ENCODE measurements at regions not wholly inside any gene's neighbourhood (a gene's known extent, or its start where the extent isn't known, plus 50 kb on each side); places are given as distances from the start of the nearest gene placed in this dataset.

DNA sequence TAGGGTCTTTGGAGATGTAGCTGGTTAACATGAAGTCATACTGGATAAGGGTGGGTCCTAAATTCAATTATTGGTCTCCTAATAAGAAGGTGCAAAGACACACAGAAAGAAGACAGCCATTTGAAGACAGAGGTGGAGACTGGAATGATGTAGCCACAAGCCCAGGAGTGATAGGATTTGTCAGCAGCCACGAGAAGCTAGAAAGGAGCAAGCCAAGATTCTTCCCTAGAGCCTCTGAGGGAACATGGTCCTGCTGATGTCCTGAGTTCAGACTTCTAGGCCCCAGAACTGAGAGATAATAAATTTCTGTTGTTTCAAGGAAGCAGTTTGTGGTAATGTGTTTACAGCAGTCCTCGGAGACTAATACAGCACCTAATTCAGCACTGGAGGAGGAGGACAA, 203.3 kb upstream of the SRRM4 start:
- DNase-seq = no peak

DNA sequence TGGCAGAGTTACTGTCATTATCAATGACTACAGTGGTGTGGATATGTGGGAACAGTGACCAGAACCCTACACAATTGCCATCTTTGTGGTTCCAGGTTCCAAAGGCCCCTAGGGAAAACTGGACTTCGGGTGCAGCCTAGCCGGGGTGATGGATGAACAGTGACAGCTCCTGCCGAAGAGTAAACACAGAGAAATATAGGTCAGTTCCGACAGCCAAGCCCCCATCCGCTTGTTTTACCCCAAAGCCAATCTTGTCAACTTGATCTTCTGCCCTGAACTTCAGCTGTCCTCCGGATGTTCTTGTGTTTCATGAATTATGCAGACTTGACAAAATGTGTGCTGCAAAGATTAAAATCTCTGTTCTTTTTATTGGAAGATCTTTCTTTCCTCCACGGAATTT, 200.4 kb upstream of the SRRM4 start:
- no peak for DNase-seq

DNA sequence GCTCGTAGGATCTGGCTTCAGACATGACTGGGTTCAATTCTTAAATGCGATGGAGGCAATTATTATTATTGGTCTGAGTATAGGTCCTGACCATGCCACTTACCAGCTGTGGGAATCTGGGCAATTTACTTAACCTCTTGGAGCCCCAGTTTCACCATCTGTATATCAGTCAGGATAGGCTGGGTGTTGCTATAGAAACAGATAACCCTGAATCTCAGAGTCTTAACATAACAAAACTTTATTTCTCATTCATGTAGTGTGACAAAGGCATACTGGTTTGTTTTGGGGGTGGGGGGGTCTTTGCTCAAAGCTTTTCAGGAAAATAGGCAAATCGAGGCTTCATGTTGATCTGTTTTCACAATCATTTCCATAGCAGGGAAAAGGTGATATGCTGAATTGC, 199.6 kb upstream of the SRRM4 start:
- DNase-seq = no peak

DNA sequence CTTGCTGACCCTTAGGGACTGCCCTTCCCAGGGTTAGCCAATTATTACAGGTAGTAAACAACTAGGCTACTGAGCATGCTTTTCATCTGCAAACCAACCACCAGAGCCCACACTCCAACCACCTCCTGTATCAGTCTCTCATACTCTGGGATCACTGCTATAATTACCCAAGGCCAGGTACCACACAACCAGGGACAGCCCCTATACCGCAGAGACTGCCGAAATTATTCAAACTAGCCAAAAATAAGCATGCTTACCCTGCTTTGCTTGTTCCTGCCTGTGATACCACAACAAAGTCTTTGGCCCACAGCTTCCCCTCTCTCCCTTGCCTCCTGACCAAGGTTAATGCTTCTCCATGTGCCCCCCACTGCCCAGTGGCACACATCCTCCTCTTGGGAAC, 197.6 kb upstream of the SRRM4 start:
- DNase-seq = no peak

DNA sequence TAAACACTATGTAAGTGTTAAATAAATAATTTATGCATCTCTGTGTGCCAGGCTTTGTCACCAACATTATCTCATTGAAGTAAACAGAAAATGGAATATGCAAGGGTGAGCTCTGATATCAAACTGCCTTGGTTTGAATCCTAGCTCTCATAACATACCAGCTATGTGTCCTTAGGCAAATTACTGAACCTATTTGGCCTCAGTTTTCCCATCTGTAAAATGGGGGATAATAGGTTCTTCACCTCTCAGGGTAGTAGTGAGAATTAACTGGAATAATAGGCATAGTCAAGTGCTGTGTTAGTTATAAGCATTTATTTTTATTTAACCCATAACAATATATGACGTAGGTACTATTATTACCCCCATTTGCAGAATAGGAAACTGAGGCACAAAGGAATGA, 190.8 kb upstream of the SRRM4 start:
- DNase-seq = no peak

DNA sequence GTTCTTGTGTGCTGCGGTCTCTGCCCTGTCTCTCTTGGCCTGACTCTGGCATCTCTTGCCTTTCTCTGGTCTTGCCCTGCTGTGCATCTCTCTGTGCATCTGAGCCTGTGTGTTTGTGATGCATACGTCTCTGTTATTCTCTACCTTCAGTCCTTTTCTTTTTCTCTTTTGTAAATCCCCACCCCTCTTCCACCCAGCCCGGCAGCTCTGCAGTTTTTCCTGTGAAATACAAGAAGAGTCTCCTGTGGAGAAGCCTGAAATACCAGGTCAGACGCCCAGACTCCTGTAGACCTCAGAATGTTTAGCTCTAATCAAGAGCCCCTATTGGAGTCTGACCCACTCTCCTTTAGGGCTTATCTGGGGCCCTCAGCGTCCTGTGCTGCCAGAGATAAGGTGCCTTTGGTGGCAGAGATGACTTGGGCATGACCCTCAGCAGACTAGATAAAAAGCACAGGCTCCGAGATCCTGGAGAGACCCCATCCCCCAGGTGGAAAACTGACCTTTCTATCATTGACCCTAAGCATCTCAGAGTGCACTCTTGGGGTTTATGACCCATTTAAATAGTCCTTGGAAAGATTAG, 167.5 kb upstream of the SRRM4 start:
- DNase-seq = no peak

DNA sequence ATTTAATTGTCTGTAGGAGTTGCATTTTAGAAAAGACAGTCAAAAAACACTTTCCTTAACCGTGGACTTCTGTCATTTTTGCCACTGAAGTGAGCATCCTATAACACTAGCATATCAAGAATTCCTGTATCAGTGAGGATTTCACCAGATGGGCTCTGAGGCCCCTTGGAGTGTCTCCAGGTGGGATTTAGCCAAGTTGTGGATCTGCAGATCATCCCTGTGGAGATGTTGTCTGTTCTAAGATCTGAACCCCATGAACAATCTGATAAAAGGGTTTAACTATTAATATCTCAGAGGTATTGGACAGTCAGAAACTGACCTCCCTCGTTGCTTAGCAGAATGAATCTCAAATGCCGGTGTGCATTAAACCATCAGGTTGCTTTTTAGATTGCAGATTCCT, 165.0 kb upstream of the SRRM4 start:
- no peak for DNase-seq

DNA sequence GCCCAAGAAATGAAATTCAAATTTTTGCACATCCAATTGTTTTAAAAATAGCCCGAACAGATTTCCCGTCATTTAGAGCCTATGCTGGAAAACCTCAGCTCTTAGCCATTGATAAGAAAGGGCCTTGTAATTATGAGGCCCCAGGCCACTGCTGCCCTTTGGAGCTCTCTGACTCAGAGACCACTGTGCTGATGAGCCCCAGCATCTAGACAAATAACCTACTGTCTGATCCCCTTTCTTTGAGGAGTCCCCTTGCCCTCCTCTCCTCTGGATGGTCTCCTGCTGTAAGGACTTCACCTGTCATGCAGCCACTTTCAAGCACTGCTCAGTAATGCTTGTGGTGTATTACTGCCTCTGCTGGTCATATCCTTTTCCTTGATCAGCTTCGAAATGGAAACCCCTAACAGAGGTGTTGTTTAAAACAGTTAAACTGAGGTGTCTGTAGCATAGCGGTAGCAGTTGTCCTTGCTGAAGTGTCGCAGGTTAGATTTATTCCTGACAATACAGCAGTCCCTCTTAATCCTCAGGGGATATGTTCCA, 159.9 kb upstream of the SRRM4 start:
- no peak for DNase-seq

DNA sequence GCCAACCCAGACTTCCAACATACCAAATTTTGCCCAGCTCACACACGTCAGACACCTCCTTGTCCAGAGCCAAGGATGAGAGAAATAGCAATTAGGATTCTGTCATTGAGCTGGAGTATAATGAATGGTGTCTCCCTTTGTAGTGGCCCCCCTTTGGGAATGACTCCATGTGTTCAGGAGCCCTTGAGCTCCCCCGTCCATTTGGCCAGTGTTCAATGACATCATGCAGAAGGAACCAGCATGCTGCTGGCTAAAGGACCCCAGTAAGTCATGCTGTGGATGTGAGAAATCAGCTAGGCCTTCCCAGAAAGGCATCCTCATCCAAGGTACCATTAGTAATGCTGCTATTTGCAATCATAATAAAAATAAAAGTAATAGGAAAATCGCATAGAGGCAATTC, 158.8 kb upstream of the SRRM4 start:
- no peak for DNase-seq

DNA sequence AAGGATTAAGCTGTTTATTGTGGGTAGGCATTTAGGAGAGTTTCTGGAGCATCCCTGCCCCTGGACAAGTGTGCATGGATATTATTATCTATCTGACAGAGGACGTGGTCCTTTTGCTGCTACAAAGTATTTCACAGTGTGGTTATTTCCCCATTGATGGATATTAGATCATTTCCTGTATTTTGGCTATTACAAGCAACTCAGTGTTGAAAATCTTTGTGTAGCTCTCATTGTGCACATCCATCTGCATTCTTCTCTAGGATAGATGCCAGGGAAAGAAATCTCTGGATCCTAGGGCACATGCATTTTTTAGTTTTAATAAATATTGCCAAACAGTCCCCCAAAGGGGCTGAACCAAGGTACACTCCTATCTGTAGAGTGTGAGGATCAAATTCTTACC, 154.3 kb upstream of the SRRM4 start:
- no peak for DNase-seq

DNA sequence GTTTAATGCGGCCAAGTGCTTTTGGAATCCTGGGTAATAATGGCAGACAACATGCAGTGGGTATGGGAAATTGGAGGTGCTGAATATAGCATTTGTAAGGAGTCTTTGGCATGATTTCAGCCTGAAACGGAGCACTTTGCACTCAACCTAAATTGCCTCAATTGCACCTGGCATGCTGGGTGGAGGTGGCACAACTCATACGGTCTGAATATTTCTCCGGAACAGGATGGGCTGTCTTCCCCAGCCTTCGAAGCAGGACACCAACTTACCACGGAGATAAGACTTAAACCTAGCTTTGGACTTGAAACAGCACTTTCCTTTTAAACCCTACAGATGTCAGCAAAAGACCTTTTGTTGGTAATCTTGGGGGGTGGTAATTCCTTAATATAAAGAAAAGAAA, 153.7 kb upstream of the SRRM4 start:
- no peak for DNase-seq

DNA sequence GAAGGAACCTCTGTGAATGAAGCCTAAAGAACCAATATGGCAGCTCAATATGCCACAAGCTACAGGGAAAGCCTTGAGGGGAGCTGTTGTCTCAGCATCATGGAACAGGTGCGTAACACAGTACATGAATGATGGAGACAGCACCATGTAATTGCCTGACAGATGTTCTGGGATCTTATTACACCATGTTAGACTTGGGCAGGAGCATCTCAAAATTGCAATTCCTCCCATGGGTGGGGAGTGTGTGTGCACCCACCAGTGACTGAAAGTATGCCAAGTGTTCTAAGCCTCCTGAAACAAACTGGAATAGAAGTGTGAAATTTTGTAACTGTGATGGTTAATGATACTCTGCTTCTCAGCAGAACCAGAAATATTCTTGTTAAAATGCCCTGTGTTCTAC, 151.0 kb upstream of the SRRM4 start:
- DNase-seq = no peak

DNA sequence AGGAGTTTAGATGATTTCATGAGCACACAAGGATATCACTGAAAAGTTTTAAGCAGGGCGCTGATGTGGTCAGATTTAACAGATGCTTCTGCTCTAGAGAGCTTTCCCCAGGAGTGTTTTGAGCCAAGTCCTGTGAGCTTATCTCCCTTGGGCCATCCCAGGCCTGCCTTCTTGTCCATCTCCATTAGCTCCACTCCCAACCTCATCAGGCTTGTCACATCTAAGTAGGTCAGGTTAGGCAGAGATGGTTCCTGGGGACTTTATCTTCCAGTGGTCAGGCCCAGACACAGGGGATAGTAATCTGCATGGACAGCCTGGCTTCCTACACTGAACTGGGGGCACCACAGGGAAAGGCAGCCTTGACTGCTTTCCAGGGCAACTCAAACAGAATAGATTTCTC, 145.4 kb upstream of the SRRM4 start:
- no peak for DNase-seq

DNA sequence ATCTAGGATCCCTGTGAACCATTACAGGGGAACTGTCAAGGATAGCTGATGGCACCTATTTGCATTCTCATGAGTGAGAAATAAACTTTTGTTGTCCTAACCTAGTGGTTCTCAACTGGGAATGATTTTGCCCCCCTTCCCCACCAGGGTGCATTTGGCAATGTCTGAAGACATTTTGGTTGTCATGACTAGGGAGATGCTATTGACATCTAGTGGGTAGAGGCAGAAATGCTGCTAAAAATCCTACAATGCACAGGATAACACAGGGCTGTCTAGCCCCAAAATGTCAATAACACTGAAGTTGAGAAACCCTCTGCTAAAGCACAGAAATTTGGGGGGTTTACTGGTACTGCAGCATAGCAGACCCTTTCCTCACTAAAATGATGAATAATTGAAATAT, 140.9 kb upstream of the SRRM4 start:
- DNase-seq = no peak

DNA sequence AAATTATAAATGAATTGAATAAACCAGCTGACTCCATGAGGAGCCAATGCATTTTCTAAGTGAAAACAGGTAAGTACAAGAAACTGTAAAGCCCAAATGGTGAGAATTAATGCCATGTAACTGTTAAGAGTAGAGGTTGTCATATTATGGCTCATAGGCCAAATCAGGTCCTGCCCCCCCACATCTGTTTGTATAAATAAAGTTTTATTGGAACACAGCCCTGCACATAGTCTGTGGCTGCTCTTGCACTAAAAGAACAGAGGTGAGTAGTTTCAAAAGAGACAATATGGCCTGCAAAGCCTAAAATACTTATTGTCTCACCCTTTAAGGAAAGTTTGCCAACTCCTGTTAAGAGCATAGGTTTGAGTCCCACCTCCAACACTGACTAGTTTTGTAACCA, 140.5 kb upstream of the SRRM4 start:
- DNase-seq = no peak

DNA sequence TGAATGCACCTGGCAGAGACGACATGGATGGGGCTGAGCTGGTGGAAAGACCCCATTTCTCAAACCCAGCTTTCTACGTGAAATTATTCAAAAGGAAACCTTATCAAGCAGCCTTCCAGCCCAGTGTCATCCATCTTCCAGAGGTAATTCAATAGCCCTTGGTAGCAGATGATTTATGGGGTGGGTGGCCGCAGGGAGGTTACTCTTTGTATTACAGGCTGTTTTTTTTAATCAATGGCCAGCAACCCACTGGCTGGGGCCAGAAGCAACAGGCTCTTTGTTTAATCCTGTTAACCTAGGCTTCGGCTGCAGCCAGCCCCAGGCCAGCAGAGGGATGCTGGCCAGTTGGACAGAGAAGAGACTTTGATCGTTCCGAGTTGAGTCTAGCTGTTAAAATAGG, 139.8 kb upstream of the SRRM4 start:
- no peak for DNase-seq

DNA sequence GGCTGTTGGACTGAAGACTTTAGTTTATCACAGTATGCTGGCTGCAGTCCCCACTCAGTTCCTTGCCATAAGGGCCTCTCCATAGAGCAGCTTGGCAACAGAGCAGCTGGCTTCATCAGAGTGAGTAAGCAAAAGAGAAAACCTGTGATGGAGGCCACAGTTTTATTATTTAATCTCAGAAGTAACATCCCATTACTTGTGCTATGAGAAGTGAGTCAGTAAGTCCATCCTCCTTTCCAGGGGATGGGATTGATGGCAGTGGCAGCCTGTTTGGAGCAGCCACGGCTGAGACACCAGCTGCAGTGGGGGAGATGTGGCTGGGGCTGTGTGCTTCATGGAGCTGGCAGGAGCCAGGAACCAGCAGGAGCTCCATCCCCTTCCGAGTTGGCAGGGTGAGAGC, 138.5 kb upstream of the SRRM4 start:
- DNase-seq = no peak

DNA sequence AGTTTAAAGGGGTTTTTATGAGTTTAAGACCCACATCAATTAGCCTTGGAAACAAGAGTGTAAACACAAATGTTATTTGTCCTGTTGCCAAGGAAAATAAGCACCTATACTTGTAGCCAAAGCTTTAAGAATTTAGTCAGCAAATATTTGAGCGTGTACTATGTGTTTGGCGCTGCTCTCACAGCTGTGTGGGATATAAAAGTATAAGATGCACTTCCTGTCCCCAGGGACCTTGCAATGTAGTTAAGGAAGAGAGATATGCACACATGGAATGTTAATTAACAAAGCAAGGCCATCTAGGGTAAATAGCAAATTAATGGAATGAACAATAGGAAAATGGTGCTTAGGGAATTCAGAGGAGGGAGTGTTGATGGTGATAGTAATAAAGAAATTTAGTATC, 134.9 kb upstream of the SRRM4 start:
- DNase-seq = no peak

DNA sequence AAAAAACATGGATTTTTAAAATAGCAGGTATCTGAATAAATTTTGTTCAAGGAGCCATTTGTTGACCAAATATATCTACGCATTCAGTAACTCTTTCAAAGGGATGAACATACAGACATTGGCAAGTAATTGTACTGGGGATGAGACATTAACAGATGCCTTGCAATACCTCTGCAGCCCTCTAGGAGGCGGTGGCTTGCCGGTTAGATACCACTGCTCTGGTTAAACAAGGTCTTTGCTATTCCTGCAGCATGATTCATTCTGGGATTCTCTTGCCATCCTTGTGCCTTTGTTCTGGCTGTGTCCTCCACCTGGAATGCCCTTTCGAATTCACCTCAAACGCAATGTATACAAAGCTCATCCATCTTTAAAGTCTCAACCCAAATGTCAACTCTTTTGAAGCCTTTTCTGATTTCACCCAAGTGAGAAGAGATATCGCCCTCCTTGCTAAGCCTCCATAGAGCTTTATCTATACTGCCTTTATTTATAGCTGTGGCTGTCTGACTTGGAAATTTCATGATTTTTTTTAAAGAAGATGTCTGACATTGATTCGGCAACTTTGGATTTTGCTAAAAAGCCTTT, 131.0 kb upstream of the SRRM4 start:
- no peak for DNase-seq

DNA sequence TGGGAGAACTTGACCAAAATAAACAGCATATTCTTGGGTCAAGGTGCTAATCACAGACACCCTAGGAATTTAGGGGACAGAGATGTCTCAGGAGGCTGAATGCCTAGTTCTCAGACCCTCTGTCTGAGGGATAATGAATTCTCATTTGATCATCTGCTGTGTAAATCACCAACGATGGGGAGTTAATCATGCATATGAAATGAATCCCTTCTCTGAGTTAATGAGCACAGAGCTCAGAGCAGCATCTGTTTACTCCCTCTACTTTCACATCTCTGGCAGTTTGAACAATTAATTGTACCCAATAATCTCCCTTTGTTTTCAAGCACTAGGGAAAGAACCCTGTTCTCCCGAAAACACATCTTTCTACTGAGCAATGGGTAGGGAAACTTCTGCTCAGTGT, 129.4 kb upstream of the SRRM4 start:
- no peak for DNase-seq

DNA sequence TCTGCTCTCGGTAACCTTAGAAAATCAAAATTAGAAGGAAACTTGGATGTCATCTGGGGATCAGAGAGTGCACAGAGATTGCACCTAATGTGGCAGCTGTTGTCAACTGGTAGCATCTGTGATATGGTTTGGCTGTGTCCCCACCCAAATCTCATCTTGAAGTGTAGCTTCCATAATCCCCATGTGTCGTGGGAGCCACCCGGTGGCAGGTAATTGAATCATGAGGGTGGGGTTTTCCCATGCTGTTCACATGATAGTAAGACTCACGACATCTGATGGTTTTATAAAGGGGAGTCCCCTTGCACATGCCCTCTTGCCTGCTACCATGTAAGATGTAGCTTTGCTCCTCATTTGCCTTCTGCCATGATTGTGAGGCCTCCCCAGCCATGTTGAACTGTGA, 127.7 kb upstream of the SRRM4 start:
- no peak for DNase-seq

DNA sequence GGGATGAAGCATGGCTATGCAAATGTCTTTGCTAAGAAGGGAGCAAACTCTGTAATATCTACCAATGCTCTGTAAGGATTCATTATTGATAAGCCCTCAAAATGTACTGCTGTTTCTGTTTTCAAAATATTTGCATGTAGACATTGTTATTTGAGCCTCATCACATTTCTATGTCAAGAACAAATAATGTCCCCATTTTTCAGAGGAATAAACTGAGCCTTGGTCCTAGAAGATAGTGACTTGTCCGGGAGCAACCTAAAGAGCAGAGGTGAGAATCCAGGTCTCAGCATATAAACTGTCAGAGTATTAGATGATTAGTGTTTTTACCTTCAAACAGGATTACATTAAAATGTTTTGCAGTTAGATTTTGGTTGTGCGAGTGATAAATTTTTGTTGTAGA, 125.5 kb upstream of the SRRM4 start:
- DNase-seq = no peak

DNA sequence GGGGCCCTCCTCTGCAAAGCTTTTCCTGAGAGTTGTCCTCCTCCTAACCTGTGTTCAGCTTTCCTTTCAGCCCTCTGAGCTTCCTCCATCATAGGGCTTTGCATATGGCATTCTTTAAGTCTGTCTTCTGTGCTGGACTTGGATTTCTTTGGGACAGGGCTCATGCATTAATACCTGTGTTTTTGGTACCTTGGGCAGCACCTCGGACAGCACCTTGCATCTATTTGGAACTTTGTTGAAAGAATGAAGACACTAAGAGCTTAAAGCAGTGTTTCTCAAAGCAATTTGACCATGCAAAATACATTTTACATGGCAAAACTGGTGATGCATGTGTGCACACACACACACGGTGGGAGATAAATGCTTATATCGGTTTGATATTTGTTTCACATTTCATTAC, 115.0 kb upstream of the SRRM4 start:
- DNase-seq = no peak

DNA sequence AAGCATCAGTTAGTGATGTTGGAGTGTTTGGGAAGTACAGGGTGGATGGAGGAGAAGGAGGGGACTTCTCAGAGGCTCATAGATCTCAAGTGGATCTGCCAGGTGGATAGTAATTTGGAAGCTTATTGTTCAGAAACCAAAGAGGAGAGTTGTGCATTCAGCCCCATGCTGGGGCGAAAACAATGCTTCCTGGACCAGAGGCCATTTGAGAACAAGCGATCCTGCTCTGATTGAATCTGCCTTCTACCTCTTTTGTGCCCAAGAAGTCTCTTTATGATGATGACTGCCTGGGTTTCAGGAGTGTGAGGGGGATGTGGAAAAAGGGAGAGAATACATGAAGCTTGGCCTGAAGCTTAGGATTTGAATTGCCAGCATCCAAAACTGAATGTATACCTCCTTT, 110.8 kb upstream of the SRRM4 start:
- DNase-seq = no peak
